ENCODE measurements at regions not wholly inside any gene's neighbourhood (a gene's known extent, or its start where the extent isn't known, plus 50 kb on each side); places are given as distances from the start of the nearest gene placed in this dataset.
"Not testable (repeated sequence)": the region's sequence is repeated elsewhere in the genome, so short reads cannot be mapped to it uniquely, and the experiment has no call there.

DNA sequence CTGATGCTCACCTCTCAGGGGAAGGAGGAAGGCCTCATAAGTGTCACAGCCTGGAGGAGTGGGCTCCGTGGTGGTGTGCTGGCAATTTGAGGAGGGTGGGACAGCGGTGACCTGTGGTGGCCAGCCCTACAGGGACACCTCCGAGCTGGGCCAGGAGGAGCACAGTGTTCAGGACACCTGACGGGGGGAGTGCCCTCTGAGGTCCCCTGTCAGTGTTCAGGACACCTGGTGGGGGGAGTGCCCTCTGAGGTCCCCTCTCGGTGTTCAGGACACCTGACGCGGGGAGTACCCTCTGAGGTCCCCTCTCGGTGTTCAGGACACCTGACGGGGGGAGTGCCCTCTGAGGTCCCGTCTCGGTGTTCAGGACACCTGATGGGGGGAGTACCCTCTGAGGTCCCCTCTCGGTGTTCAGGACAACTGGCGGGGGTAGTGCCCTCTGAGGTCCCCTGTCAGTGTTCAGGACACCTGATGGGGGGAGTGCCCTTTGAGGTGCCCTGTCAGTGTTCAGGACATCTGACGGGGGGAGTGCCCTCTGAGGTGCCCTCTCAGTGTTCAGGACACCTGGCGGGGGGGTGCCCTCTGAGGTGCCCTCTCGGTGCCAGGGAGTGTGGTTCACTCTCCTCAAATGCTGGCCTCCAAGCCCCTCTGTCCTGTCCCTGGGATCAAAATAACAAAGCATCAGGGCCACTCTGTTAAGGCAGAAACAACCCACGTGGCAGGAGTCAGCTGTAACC is 73.4 kb upstream of the ZNF469 start:
- Mint-ChIP-seq H3K9me3 (peaks cover 10% of the 10 kb centered on the region), H3K27ac (no peak overlapping the region), H3K4me3 (no peak overlapping the region), H3K4me1 (ENCODE audit: unreplicated experiment) (peaks cover 4% of the 10 kb centered on the region), H3K36me3 (no peaks in the 10 kb centered on the region), H3K27me3 (peaks cover 11% of the 10 kb centered on the region)
- TF ChIP-seq, protein P1, sequence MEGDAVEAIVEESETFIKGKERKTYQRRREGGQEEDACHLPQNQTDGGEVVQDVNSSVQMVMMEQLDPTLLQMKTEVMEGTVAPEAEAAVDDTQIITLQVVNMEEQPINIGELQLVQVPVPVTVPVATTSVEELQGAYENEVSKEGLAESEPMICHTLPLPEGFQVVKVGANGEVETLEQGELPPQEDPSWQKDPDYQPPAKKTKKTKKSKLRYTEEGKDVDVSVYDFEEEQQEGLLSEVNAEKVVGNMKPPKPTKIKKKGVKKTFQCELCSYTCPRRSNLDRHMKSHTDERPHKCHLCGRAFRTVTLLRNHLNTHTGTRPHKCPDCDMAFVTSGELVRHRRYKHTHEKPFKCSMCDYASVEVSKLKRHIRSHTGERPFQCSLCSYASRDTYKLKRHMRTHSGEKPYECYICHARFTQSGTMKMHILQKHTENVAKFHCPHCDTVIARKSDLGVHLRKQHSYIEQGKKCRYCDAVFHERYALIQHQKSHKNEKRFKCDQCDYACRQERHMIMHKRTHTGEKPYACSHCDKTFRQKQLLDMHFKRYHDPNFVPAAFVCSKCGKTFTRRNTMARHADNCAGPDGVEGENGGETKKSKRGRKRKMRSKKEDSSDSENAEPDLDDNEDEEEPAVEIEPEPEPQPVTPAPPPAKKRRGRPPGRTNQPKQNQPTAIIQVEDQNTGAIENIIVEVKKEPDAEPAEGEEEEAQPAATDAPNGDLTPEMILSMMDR (conservative IDR thresholded peaks at IDR 0.05), result no peak
- no peak for DNase-seq (ENCODE audit: extremely low spot score, unreplicated experiment)

DNA sequence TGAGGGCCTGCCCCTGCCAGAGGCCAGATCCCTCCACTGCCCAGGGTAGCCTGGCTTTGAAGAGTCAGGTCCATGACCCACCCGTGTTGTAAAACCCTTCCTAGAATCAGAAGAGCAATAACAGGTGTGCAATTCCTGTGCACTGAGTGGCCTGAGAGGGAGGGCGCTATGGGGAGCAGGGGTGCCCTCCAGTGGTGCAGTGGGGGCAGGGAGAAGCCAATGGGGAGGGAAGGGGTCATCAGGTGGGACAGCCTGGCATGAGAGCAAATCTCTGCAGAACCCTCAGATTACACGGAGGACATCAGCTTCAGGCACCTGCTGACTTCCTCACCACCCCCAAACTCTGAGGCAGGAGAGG is 72.9 kb upstream of the ZNF469 start:
- Mint-ChIP-seq H3K27ac (no peak overlapping the region), H3K27me3 (peaks cover 11% of the 10 kb centered on the region), H3K4me1 (ENCODE audit: unreplicated experiment) (peaks cover 4% of the 10 kb centered on the region), H3K4me3 (no peak overlapping the region), H3K36me3 (no peaks in the 10 kb centered on the region), H3K9me3 (peaks cover 10% of the 10 kb centered on the region)
- no peak for DNase-seq (ENCODE audit: extremely low spot score, unreplicated experiment)
- TF ChIP-seq, protein P1 (conservative IDR thresholded peaks at IDR 0.05), result no peak

DNA sequence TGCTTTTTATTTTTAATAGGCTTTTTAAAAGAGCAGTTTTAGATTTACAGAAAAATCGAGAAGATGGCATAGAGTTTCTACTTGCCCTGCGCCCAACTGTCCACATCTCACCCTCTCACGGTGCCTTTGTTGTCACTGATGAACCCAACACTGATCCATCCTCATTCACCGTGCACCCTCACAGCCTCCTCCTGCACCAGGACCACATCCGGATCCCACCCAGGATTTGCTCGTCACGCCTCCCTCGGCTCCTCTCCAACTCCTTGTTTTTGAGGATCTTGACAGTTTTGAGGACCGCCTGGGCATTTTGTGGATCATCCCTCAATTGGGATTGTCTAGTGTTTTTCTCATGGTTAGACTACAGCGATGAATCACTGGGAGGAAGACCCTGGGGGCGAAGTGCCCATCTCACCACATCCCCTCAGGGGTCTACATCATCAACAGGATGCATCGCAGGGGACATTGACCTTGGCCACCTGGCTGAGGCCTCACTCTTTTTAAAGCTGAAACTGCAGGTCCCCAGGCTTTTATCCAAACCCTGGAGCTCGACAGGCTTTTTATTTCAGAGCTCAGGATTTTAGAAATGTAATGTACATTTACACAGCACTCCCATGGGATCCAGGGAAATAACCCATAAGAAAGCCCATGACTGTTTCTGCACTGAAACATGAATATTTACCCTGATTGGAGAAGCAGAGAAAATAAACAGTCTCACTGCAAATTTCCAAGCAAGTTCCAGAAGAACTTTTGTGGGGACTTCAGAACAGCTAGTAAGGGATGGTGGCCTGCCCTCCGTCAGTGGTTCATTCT is 71.8 kb upstream of the ZNF469 start:
- Mint-ChIP-seq H3K36me3 (no peaks in the 10 kb centered on the region), H3K9me3 (peaks cover 10% of the 10 kb centered on the region), H3K27me3 (peaks cover 7% of the 10 kb centered on the region), H3K4me3 (no peak overlapping the region), H3K4me1 (ENCODE audit: unreplicated experiment) (peaks cover 4% of the 10 kb centered on the region), H3K27ac (no peak overlapping the region)
- TF ChIP-seq, protein P1 (conservative IDR thresholded peaks at IDR 0.05), result no peak
- DNase-seq (ENCODE audit: extremely low spot score, unreplicated experiment), result no peak

DNA sequence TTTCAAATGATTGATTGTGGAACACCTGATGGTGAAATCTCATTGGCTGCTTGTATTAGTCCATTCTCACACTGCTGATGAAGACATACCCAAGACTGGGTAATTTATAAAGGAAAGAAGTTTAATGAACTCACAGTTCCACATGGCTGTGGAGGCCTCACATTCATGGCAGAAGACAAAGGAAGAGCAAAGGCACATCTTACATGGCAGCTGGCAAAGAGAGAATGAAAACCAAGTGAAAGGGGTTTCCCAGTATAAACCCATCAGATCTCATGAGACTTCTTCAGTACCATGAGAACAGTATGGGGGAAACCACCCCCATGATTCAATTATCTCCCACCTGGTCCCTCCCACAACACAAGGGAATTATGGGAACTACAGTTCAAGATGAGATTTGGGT is 70.9 kb upstream of the ZNF469 start:
- not testable (repeated sequence) for H3K4me1 Mint-ChIP-seq (ENCODE audit: unreplicated experiment); H3K4me3 Mint-ChIP-seq; H3K27me3 Mint-ChIP-seq; DNase-seq (ENCODE audit: extremely low spot score, unreplicated experiment); H3K9me3 Mint-ChIP-seq; H3K27ac Mint-ChIP-seq; H3K36me3 Mint-ChIP-seq

DNA sequence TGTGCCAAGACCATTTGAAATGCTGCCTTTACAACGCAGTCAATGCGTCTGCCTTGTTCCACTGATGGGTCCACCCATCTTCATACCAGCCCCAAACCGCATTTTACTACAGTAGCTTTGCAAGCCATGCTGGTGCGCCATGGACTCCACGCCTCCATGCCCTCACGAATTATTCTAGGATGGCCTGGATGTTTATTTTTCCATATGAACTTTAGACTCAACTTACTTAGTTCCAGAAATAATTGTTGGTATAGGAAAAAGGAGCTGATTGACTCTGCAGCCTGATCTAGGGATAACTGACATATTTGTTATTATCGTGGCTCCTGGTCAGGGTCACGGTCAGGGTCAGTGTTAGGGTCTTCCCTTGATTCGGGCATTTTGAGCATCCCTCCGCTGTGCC is 70.0 kb upstream of the ZNF469 start:
- Mint-ChIP-seq H3K9me3 (peaks cover 10% of the 10 kb centered on the region), H3K4me3 (no peak overlapping the region), H3K4me1 (ENCODE audit: unreplicated experiment) (peaks cover 4% of the 10 kb centered on the region), H3K36me3 (no peaks in the 10 kb centered on the region), H3K27ac (no peak overlapping the region), H3K27me3 (peaks cover 7% of the 10 kb centered on the region)
- TF ChIP-seq, protein P1 (conservative IDR thresholded peaks at IDR 0.05), result no peak
- no peak for DNase-seq (ENCODE audit: extremely low spot score, unreplicated experiment)

DNA sequence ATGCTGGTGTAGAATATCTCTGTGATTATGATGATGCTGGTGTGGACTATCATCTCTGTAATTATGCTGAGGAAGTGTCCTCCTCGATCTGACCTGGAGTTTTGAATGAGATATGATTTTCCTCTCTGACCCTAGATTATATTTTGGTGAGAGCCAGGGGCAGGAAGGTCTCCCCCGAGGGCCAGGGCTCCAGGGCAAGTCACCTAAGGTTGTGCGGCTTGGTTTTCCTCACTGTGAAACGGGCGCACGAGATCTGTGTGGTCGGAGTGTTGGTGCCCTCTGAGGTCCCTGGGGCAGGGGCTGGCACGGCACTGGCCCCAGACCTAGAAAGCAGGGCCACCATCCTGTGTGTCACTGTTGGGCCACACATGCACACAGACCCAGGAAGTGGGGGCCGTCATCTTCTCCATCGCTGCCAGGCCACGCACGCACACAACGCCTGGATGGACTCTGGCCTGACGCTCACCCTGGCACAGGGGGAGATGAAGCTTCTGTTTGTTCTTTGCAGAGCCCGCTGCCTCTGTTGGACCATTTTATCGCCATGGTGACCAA is 67.7 kb upstream of the ZNF469 start:
- TF ChIP-seq, protein P1 (conservative IDR thresholded peaks at IDR 0.05), result no peak
- Mint-ChIP-seq H3K9me3 (peaks cover 10% of the 10 kb centered on the region), H3K36me3 (no peaks in the 10 kb centered on the region), H3K4me1 (ENCODE audit: unreplicated experiment) (peaks cover 5% of the 10 kb centered on the region), H3K4me3 (no peak overlapping the region), H3K27me3 (peaks cover 8% of the 10 kb centered on the region), H3K27ac (no peak overlapping the region)
- no peak for DNase-seq (ENCODE audit: extremely low spot score, unreplicated experiment)

All from type B pancreatic cell (in vitro differentiated cells).